HG02759 (cell line): ENCODE measurements at regions not wholly inside any gene's neighbourhood (a gene's known extent, or its start where the extent isn't known, plus 50 kb on each side); places are given as distances from the start of the nearest gene placed in this dataset.
"Not testable (repeated sequence)": the region's sequence is repeated elsewhere in the genome, so short reads cannot be mapped to it uniquely, and the experiment has no call there.

Experiments used
- ATAC-seq: cut with Tn5 transposase; IDR thresholded peaks from one replicate; pipeline ENCODE4 v1.9.1; 2021; ENCODE audit warnings: mild to moderate bottlenecking, moderate library complexity; ENCODE audit not compliant: unreplicated experiment

GRCh38 chr9:67312504-67312903, 320.2 kb upstream of the SPATA31A3 start:
- ATAC-seq, result not testable (repeated sequence)

- ATAC-seq, result not testable (repeated sequence)
These were observed 314.8 kb upstream of the SPATA31A3 start for GRCh38 chr9:67307109-67307508.

- ATAC-seq, result not testable (repeated sequence)
These were observed 296.4 kb upstream of the SPATA31A3 start for GRCh38 chr9:67288797-67289196.

GRCh38 chr9:67288117-67288735, 295.9 kb upstream of the SPATA31A3 start:
- not testable (repeated sequence) for ATAC-seq

GRCh38 chr9:67284299-67284698, 291.9 kb upstream of the SPATA31A3 start:
- ATAC-seq, result not testable (repeated sequence)

GRCh38 chr9:67281574-67281973, 289.2 kb upstream of the SPATA31A3 start:
- not testable (repeated sequence) for ATAC-seq

GRCh38 chr9:67269692-67270091, 277.3 kb upstream of the SPATA31A3 start:
- not testable (repeated sequence) for ATAC-seq

- not testable (repeated sequence) for ATAC-seq
These were observed 265.5 kb upstream of the SPATA31A3 start for GRCh38 chr9:67257894-67258293.

GRCh38 chr9:67248967-67249366, 256.6 kb upstream of the SPATA31A3 start:
- ATAC-seq, result not testable (repeated sequence)

- not testable (repeated sequence) for ATAC-seq
These were observed 219.7 kb upstream of the SPATA31A3 start for GRCh38 chr9:67212073-67212472.

GRCh38 chr9:67210842-67211241, 218.5 kb upstream of the SPATA31A3 start:
- not testable (repeated sequence) for ATAC-seq

- ATAC-seq, result not testable (repeated sequence)
These were observed 216.6 kb upstream of the SPATA31A3 start for GRCh38 chr9:67208831-67209437.

GRCh38 chr9:67196135-67196534, 203.8 kb upstream of the SPATA31A3 start:
- not testable (repeated sequence) for ATAC-seq

GRCh38 chr9:67195357-67195756, 203.0 kb upstream of the SPATA31A3 start:
- ATAC-seq, result not testable (repeated sequence)

- ATAC-seq, result not testable (repeated sequence)
These were observed 186.8 kb upstream of the SPATA31A3 start for GRCh38 chr9:67179185-67179584.

GRCh38 chr9:67175167-67175566, 182.8 kb upstream of the SPATA31A3 start:
- ATAC-seq, result not testable (repeated sequence)

- not testable (repeated sequence) for ATAC-seq
These were observed 179.4 kb upstream of the SPATA31A3 start for GRCh38 chr9:67171721-67172120.

GRCh38 chr9:67168530-67169157, 176.3 kb upstream of the SPATA31A3 start:
- ATAC-seq, result not testable (repeated sequence)

- not testable (repeated sequence) for ATAC-seq
These were observed 174.0 kb upstream of the SPATA31A3 start for GRCh38 chr9:67166335-67166734.

- ATAC-seq, result not testable (repeated sequence)
These were observed 170.5 kb upstream of the SPATA31A3 start for GRCh38 chr9:67162827-67163226.

- ATAC-seq, result not testable (repeated sequence)
These were observed 162.9 kb upstream of the SPATA31A3 start for GRCh38 chr9:67155218-67155617.

- not testable (repeated sequence) for ATAC-seq
These were observed 161.2 kb upstream of the SPATA31A3 start for GRCh38 chr9:67153501-67153900.
